HepG2 (cell line): ENCODE measurements at regions not wholly inside any gene's neighbourhood (a gene's known extent, or its start where the extent isn't known, plus 50 kb on each side); places are given as distances from the start of the nearest gene placed in this dataset.

Source experiments
- ATAC-seq: fragments of 200-7000 bp; cut with Tn5 transposase; 3 replicates; pipeline ENCODE4 v1.9.1; 2020; ENCODE audit warnings: mild to moderate bottlenecking, moderate library complexity
- BruUV-seq: library from RNA; stranded (reverse); fragments of 400-500 nt; replicated peaks from 2 replicates; lab custom pipeline; 2021; lab: Mats Ljungman, UMichigan
- CTCF ChIA-PET: fragments of 300-600 bp; formaldehyde crosslinking; extraction: SDS; loops from one replicate; lab custom pipeline; 2021; ENCODE audit warnings: low total read pairs, inconsistent platforms, low intra/inter-chr PET ratio; lab: Yijun Ruan, JAX
- POLR2A ChIA-PET: fragments of 350-600 bp; sonication (Branson Sonifier 250); formaldehyde crosslinking; loops from one replicate; lab custom pipeline; 2020; ENCODE audit warnings: antibody characterized with exemption, inconsistent platforms; lab: Yijun Ruan, JAX
- DNase-seq: peaks from one replicate; pipeline ENCODE4 v3.0.0-alpha.2; 2015; ENCODE audit warnings: low spot score
- FAIRE-seq: peaks from 3 replicates; lab custom pipeline; 2011; peaks lifted over from hg19 to GRCh38; lab: Jason Lieb, UNC
- H2AFZ ChIP-seq: one replicate; pipeline ENCODE4 v1.6.1; 2011; ENCODE audit warnings: low read length, inconsistent platforms
- H3K27ac ChIP-seq: fragments of 300-600 bp; 3 replicates; pipeline ENCODE4 v1.8.0; 2011; ENCODE audit warnings: mixed run types, mild to moderate bottlenecking, mixed read lengths, low read length, inconsistent platforms; ENCODE audit not compliant: insufficient read depth; ENCODE audit errors: extremely low read length
- H3K27me3 ChIP-seq, 2 experiments: fragments of 200-600 bp in 1 of 2; 2 replicates in 1 of 2; 3 replicates in 1 of 2; pipeline versions ENCODE4 v1.6.0 to v1.8.0; 2011; ENCODE audit warnings: low read length in 2 of 2, mild to moderate bottlenecking in 2 of 2, moderate library complexity in 2 of 2, inconsistent platforms in 1 of 2; ENCODE audit not compliant: insufficient read depth in 2 of 2, control insufficient read depth in 1 of 2
- H3K36me3 ChIP-seq, 2 experiments: fragments of 200-600 bp in 1 of 2; replicated peaks in 1 of 2; 2 replicates in 1 of 2; 3 replicates in 1 of 2; pipeline versions ENCODE4 v1.5.1 to v1.8.0; 2011; ENCODE audit warnings: low read length in 2 of 2, inconsistent platforms in 1 of 2; ENCODE audit not compliant: insufficient read depth in 2 of 2, control insufficient read depth in 1 of 2
- H3K4me1 ChIP-seq: 2 replicates; pipeline ENCODE4 v1.5.1; 2012; ENCODE audit warnings: low read length, inconsistent platforms; ENCODE audit not compliant: insufficient read depth
- H3K4me2 ChIP-seq: 2 replicates; pipeline ENCODE4 v1.6.0; 2011; ENCODE audit warnings: low read depth, low read length, inconsistent platforms
- H3K4me3 ChIP-seq, 3 experiments: fragments of 200-600 bp in 1 of 3; sonication (generic), shearing (Covaris generic) in 1 of 3; replicated peaks in 1 of 3; 2 replicates each; pipeline ENCODE4 v1.5.1; 2011 to 2016; ENCODE audit warnings: low read length in 3 of 3, inconsistent platforms in 2 of 3, low read depth in 2 of 3, mild to moderate bottlenecking in 2 of 3, control low read depth in 1 of 3, mixed read lengths in 1 of 3; ENCODE audit not compliant: insufficient read depth in 1 of 3
- H3K79me2 ChIP-seq: one replicate; pipeline ENCODE4 v1.6.1; 2011; ENCODE audit warnings: low read length, inconsistent platforms; ENCODE audit not compliant: insufficient read depth
- H3K9ac ChIP-seq: 2 replicates; pipeline ENCODE4 v1.6.0; 2011; ENCODE audit warnings: mild to moderate bottlenecking, low read depth, low read length, inconsistent platforms; ENCODE audit not compliant: insufficient read depth
- H3K9me3 ChIP-seq: 2 replicates; pipeline ENCODE4 v1.5.1; 2012; ENCODE audit warnings: mild to moderate bottlenecking, low read length
- H4K20me1 ChIP-seq: 2 replicates; pipeline ENCODE4 v1.6.0; 2011; ENCODE audit warnings: inconsistent platforms, mild to moderate bottlenecking, low read length, moderate library complexity; ENCODE audit not compliant: insufficient read depth
- AGO2 ChIP-seq: fragments of 200-400 bp; formaldehyde crosslinking; optimal IDR thresholded peaks from 2 replicates; pipeline ENCODE3; 2017; ENCODE audit warnings: mild to moderate bottlenecking, low read depth, low read length, moderate library complexity
- CAMTA2 ChIP-seq: sonication (generic); formaldehyde crosslinking; IDR thresholded peaks from 2 replicates; pipeline ENCODE4 v1.4.0; 2020; ENCODE audit warnings: mild to moderate bottlenecking, missing genetic modification reagents, borderline replicate concordance
- DNMT3B ChIP-seq: conservative IDR thresholded peaks from 2 replicates; pipeline ENCODE4 v1.6.1; 2016; ENCODE audit warnings: missing biosample characterization, control low read depth
- FOXP1 ChIP-seq, 2 experiments: fragments of 450-650 bp in 1 of 2; IDR thresholded peaks; 2 replicates each; pipeline ENCODE4 v1.6.1; 2017 to 2018; ENCODE audit warnings: antibody characterized with exemption in 1 of 2
- HNRNPK ChIP-seq: fragments of 200-400 bp; formaldehyde crosslinking; IDR thresholded peaks from 2 replicates; pipeline ENCODE4 v1.6.1; 2018; ENCODE audit warnings: low read length, low read depth, moderate library complexity, mild to moderate bottlenecking; ENCODE audit not compliant: poor library complexity, severe bottlenecking
- NPAS2 ChIP-seq: sonication (generic); formaldehyde crosslinking; IDR thresholded peaks from 2 replicates; pipeline ENCODE4 v1.8.0; 2022; ENCODE audit warnings: mild to moderate bottlenecking, missing genetic modification reagents, borderline replicate concordance
- PHF20 ChIP-seq: sonication (generic); formaldehyde crosslinking; IDR thresholded peaks from 2 replicates; pipeline ENCODE4 v1.5.0; 2020; ENCODE audit warnings: mild to moderate bottlenecking, missing genetic modification reagents
- PRMT3 ChIP-seq: sonication (generic); formaldehyde crosslinking; IDR thresholded peaks from 2 replicates; pipeline ENCODE4 v1.8.1; 2022; ENCODE audit warnings: low read depth, mild to moderate bottlenecking, moderate library complexity, missing genetic modification reagents, borderline replicate concordance
- STAT5B ChIP-seq: sonication (generic); formaldehyde crosslinking; IDR thresholded peaks from 2 replicates; pipeline ENCODE4 v1.4.0; 2020; ENCODE audit warnings: missing genetic modification reagents
- TCF12 ChIP-seq, 2 experiments: fragments of 450-650 bp in 1 of 2; sonication (generic) in 1 of 2; formaldehyde crosslinking in 1 of 2; IDR thresholded peaks; 2 replicates each; pipeline versions ENCODE4 v1.6.1 to v1.8.0; 2017 to 2022; ENCODE audit warnings: antibody characterized with exemption in 1 of 2, mild to moderate bottlenecking in 1 of 2, missing genetic modification reagents in 1 of 2, moderate library complexity in 1 of 2
- ZNF775 ChIP-seq: sonication (generic); formaldehyde crosslinking; IDR thresholded peaks from 2 replicates; pipeline ENCODE4 v1.4.0; 2020; ENCODE audit warnings: missing genetic modification reagents, mild to moderate bottlenecking, moderate library complexity, borderline replicate concordance
- WGBS: methylation state at CpG from one replicate; pipeline ENCODE4 v1.1.6; 2017; ENCODE audit warnings: low lambda C conversion rate; 5-methylcytosine and 5-hydroxymethylcytosine counted together
- in situ Hi-C: cut with HindIII; loops from 2 replicates; pipeline ENCODE4 v1.10.0; 2017; ENCODE audit warnings: low pct_unique_long_range_greater_than_20kb; ENCODE audit not compliant: extremely low pct_ligation_motif_present
- intact Hi-C: fragments of 100-400 bp; cut with micrococcal nuclease; formaldehyde crosslinking; loops from one replicate; pipeline ENCODE4 v1.10.0; 2022; ENCODE audit not compliant: unreplicated experiment
- TF ChIP-seq, protein P1 (sequence below): sonication (generic); formaldehyde crosslinking; IDR thresholded peaks from 2 replicates; pipeline ENCODE4 v1.4.0; 2020; ENCODE audit warnings: mild to moderate bottlenecking, missing genetic modification reagents

DNA sequence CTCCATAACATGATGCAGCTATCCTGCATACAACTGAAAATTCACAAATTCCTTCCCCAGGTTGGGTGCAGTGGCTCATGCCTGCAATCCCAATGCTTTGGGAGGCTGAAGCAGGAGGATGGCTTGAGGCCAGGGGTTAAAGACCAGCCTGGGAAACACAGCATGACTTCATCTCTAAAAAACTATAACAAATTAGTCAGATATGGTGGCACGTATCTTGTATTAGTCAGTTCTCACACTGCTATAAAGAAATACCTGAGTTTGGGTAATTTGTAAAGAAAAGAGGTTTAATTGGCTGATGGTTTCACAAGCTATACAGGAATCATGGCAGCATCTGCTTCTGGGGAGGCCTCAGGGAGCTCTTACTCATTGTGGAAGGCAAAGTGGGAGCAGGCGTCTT lies 56.4 kb upstream of the DAPK1 start:
- no peaks in the 10 kb centered on the region for H3K79me2 ChIP-seq
- H4K20me1 ChIP-seq = no peaks in the 10 kb centered on the region
- H3K9ac ChIP-seq = no peak overlapping the region
- DNase-seq = no peak
- WGBS = 45% methylated on average over 2 of the region's 2 CpGs
- H3K4me2 ChIP-seq = no peak overlapping the region
- TF ChIP-seq ZNF775 (CRISPR knock-in tag) = no peak
- no peak for TF ChIP-seq PHF20 (CRISPR knock-in tag)
- TF ChIP-seq DNMT3B (CRISPR knock-in tag) = no peak
- no peak for TF ChIP-seq STAT5B
- TF ChIP-seq PRMT3 (CRISPR knock-in tag) = no peak
- TF ChIP-seq TCF12 (IDR thresholded peaks at IDR 0.05) = no peak
- no peak for TF ChIP-seq TCF12 (CRISPR knock-in tag; IDR thresholded peaks at IDR 0.05)
- TF ChIP-seq HNRNPK = no peak
- TF ChIP-seq AGO2 = no peak
- TF ChIP-seq, all 625 proteins: peak for 0
- H3K9me3 ChIP-seq = no peaks in the 10 kb centered on the region
- peaks cover 7% of the 10 kb centered on the region; the same call in 1 of the 2 replicates for H3K4me1 ChIP-seq
- H3K4me3 ChIP-seq = no peak overlapping the region
- no TSS peak for BruUV-seq
- ChIA-PET CTCF (no interaction called here), POLR2A (no interaction called here)
- in situ Hi-C loops (no loop called here), intact Hi-C loops (no loop called here)
- H2AFZ ChIP-seq = no peak overlapping the region
- no peak for FAIRE-seq
- H3K36me3 ChIP-seq = no peaks in the 10 kb centered on the region
- no peak overlapping the region for H3K27ac ChIP-seq
- no peak for ATAC-seq
- no peaks in the 10 kb centered on the region for H3K27me3 ChIP-seq

DNA sequence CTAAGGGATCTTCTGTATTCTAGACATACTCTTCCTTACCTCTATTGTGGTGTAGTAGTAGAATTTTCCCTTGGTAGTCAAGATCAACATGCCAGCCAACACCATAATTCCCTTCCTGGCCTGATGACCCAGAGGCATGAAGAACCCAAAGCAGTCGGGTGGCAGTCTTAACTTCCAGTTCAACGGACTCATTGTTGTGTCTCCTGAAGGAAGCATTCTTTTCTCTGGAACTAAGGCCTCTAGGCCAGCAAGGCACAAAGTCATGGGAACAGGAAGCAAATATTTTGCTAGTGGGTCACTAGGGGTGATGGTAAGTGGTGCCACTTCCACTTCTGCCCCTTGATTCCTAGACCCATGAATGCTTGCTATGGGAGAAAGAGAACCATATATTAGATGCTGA lies 55.2 kb upstream of the DAPK1 start:
- H4K20me1 ChIP-seq = no peaks in the 10 kb centered on the region
- no peak overlapping the region for H3K27ac ChIP-seq
- 0% methylated on average over 2 of the region's 2 CpGs for WGBS
- no peaks in the 10 kb centered on the region for H3K79me2 ChIP-seq
- H3K9me3 ChIP-seq = no peaks in the 10 kb centered on the region
- in situ Hi-C loops = no loop called here
- no peak overlapping the region for H3K9ac ChIP-seq
- H3K27me3 ChIP-seq = no peaks in the 10 kb centered on the region
- BruUV-seq = no TSS peak
- peak; percentile 14 for DNase-seq
- H3K4me1 ChIP-seq = peaks cover 7% of the 10 kb centered on the region; the same call in 1 of the 2 replicates
- no peak for ATAC-seq
- no peak overlapping the region for H3K4me3 ChIP-seq
- H3K36me3 ChIP-seq = no peaks in the 10 kb centered on the region
- no peak overlapping the region for H3K4me2 ChIP-seq
- intact Hi-C loops = no loop called here
- ChIA-PET CTCF (no interaction called here), POLR2A (no interaction called here)
- H2AFZ ChIP-seq = no peak overlapping the region
- no peak for FAIRE-seq
- TF ChIP-seq CAMTA2 (CRISPR knock-in tag) (no peak), NPAS2 (CRISPR knock-in tag) (no peak), FOXP1 (IDR thresholded peaks at IDR 0.05) (no peak), FOXP1 (CRISPR knock-in tag; IDR thresholded peaks at IDR 0.05) (no peak)
- TF ChIP-seq, protein P1, sequence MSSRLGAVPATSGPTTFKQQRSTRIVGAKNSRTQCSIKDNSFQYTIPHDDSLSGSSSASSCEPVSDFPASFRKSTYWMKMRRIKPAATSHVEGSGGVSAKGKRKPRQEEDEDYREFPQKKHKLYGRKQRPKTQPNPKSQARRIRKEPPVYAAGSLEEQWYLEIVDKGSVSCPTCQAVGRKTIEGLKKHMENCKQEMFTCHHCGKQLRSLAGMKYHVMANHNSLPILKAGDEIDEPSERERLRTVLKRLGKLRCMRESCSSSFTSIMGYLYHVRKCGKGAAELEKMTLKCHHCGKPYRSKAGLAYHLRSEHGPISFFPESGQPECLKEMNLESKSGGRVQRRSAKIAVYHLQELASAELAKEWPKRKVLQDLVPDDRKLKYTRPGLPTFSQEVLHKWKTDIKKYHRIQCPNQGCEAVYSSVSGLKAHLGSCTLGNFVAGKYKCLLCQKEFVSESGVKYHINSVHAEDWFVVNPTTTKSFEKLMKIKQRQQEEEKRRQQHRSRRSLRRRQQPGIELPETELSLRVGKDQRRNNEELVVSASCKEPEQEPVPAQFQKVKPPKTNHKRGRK (CRISPR knock-in tag) = no peak
